GM21515 (cell line): ENCODE measurements at regions not wholly inside any gene's neighbourhood (a gene's known extent, or its start where the extent isn't known, plus 50 kb on each side); places are given as distances from the start of the nearest gene placed in this dataset.

Source experiments
- ATAC-seq: cut with Tn5 transposase; IDR thresholded peaks from one replicate; pipeline ENCODE4 v1.9.1; 2021; ENCODE audit not compliant: unreplicated experiment

- ATAC-seq = no peak
Measured at GRCh38 chr13:30844548-30845296, 61.3 kb upstream of the MEDAG start.

GRCh38 chr13:30845297-30846214 is 60.5 kb upstream of the MEDAG start:
- ATAC-seq = no peak

- ATAC-seq = no peak
Measured at GRCh38 chr13:30846311-30846710, 59.8 kb upstream of the MEDAG start.

- ATAC-seq = no peak
Measured at GRCh38 chr13:30846866-30847265, 59.2 kb upstream of the MEDAG start.

GRCh38 chr13:30847650-30848307 is 58.3 kb upstream of the MEDAG start:
- ATAC-seq = no peak

- ATAC-seq = no peak
Measured at GRCh38 chr13:30848332-30849027, 57.6 kb upstream of the MEDAG start.

GRCh38 chr13:30849611-30850010 is 56.5 kb upstream of the MEDAG start:
- no peak for ATAC-seq

GRCh38 chr13:30850204-30850866 is 55.7 kb upstream of the MEDAG start:
- no peak for ATAC-seq

- ATAC-seq = no peak
Measured at GRCh38 chr13:30850867-30851211, 55.2 kb upstream of the MEDAG start.

- ATAC-seq = peak; percentile 89
Measured at GRCh38 chr13:30851697-30852096, 54.4 kb upstream of the MEDAG start.

GRCh38 chr13:30855569-30855968 is 50.5 kb upstream of the MEDAG start:
- ATAC-seq = no peak

GRCh38 chr13:30856005-30856790 is 49.9 kb upstream of the MEDAG start:
- ATAC-seq = no peak
